AG09319 (cell line): ENCODE measurements at regions not wholly inside any gene's neighbourhood (a gene's known extent, or its start where the extent isn't known, plus 50 kb on each side); places are given as distances from the start of the nearest gene placed in this dataset.

Experiments used
- DNase-seq: peaks from one replicate; pipeline ENCODE4 v3.0.0-alpha.2; 2010; ENCODE audit warnings: low read depth; ENCODE audit errors: extremely low read depth
- CTCF ChIP-seq: IDR thresholded peaks from 2 replicates; pipeline ENCODE4 v1.5.1; 2011; ENCODE audit warnings: low read depth, mild to moderate bottlenecking, inconsistent platforms, low read length, moderate library complexity

- TF ChIP-seq CTCF: no peak
- DNase-seq: no peak
Measured at GRCh38 chr12:125377093-125377492, 311.9 kb downstream of the AACS start.

GRCh38 chr12:125381373-125381772, 316.1 kb downstream of the AACS start:
- no peak for DNase-seq
- no peak for TF ChIP-seq CTCF

GRCh38 chr12:125382926-125383325, 317.7 kb downstream of the AACS start:
- TF ChIP-seq CTCF: no peak
- no peak for DNase-seq

GRCh38 chr12:125386652-125387051, 321.4 kb downstream of the AACS start:
- no peak for DNase-seq
- TF ChIP-seq CTCF: no peak

- DNase-seq: no peak
- no peak for TF ChIP-seq CTCF
Measured at GRCh38 chr12:125387206-125387605, 322.0 kb downstream of the AACS start.

- no peak for DNase-seq
- no peak for TF ChIP-seq CTCF
Measured at GRCh38 chr12:125389061-125389697, 323.9 kb downstream of the AACS start.

GRCh38 chr12:125393569-125393968, 328.3 kb downstream of the AACS start:
- no peak for DNase-seq

More at GRCh38 chr12:125393569-125393968, 328.3 kb downstream of the AACS start:
- no peak for TF ChIP-seq CTCF
